COR-L47 (cell line): ENCODE measurements at regions not wholly inside any gene's neighbourhood (a gene's known extent, or its start where the extent isn't known, plus 50 kb on each side); places are given as distances from the start of the nearest gene placed in this dataset.

Source experiments
- DNase-seq: peaks from one replicate; lab custom pipeline; 2025; lab: John Stamatoyannopoulos, UW

GRCh38 chr5:118044169-118044568 lies 944.2 kb downstream of the DTWD2 start:
- DNase-seq: no peak

- DNase-seq: no peak
Observed at GRCh38 chr5:118043531-118043930, 944.8 kb downstream of the DTWD2 start.

DNA sequence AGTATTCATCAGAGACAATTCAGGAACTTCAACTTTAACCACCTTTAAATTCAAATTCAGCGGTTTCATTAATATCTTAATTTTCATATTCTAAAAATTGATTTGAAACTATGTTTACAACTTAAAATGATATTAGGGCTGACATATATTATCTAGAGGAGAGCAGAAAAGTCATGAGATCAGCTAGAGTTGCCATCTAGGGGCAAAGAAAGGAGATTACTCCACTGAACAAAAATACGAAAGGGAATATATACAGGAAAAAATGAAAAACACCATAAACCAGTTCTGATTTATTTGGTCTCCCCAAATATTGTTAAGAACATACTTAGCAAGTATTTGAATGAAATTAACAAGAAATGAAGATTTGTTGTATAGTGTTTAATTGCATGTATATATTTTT lies 946.3 kb downstream of the DTWD2 start:
- DNase-seq: no peak

DNA sequence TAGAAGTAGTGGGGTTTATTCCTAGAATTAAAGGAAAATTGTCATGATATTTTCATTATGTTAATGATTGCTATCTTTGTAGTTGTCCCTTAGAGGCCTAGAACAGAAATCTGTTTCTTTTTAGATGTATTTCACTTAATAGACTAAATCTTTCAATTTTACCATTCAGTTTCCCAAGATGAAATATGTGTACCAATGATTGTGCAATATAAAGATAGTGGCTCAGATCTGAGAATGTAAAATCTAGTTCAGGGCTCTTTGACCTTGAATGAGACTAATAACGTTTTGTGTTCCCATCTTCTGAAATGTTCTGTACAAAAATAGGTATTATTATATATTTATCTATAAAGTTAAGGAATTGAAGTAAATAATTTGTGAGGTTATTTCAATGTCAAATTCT lies 947.9 kb downstream of the DTWD2 start:
- DNase-seq: no peak

DNA sequence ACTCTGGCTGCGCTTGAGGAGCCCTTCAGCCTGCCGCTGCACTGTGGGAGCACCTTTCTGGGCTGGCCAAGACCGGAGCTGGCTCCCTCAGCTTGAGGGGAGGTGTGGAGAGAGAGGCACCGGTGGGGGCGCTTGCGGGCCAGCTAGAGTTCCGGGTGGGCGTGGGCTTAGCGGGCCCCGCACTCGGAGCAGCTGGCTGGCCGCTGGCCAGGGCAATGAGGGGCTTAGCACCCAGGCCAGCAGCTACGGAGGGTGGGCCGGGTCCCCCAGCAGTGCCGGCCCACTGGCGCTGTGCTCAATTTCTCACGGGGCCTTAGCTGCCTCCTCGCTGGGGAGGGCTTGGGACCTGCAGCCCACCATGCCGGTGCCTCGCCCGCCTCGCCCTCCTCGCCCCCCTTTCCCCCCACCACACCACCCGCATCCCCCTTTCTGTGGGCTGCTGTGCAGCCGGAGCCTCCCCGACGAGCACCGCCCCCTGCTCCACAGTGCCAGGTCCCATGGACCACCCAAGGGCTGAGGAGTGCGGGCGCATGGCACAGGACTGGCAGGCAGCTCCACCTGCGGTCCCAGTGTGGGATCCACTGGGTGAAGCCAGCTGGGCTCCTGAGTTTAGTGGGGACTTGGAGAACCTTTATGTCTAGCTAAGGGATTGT lies 954.5 kb downstream of the DTWD2 start:
- no peak for DNase-seq

DNA sequence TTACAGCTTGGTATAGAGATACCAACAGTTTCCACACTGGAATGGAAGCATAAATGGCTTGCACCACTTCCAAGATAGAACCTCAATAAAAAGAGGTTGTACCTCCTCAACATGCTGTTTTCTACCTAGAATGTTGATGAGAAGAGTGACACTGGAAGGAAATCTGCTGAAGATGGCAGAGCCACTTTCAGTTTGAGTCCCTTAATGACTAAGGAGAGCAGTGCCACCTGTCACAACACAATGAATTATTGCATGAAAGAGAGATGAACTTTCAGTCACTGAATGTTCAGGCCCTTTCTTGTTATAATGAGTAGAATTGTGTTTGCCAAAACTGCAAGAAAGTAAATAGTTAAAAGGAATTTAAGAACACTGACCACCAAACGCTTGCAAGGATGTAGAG lies 958.5 kb downstream of the DTWD2 start:
- DNase-seq: no peak

- DNase-seq: no peak
Observed at GRCh38 chr5:118022062-118022461, 966.3 kb downstream of the DTWD2 start.

DNA sequence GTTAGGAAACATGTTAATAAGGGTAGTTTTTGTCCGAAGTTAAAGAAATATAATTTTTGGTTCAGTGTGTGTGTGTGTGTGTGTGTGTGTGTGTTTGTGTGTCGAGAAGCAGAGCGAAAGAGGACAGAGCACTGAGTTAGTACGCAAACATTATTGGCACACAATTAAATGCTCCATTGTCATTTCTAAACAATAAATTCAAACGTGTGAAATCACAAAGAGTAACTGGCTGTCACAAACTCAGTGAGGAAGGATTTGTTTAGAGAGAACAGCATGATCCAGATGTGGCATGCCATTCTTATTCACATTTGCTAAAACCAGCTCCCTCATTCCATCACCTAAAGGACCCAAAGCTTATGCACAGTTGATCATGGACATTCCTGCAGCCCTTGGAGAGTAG lies 970.8 kb downstream of the DTWD2 start:
- no peak for DNase-seq

DNA sequence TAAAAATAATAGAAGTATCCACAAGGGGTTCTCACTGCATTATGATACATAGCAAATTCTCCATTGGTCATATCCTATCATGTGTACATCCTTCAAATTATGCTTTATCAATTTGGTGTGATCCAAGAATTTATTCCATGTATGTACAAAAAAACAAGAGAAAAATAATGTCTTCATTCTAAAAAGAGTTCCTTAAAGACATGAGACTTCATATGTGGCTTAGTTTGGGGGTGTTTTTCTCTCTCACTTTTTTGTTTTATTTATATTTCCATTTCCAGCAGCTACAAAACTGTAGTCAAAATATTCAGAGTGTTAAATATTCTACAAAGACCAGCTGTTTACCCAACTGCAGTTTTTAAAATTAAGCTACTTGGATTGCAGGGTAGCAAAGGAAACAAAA lies 972.0 kb downstream of the DTWD2 start:
- no peak for DNase-seq

DNA sequence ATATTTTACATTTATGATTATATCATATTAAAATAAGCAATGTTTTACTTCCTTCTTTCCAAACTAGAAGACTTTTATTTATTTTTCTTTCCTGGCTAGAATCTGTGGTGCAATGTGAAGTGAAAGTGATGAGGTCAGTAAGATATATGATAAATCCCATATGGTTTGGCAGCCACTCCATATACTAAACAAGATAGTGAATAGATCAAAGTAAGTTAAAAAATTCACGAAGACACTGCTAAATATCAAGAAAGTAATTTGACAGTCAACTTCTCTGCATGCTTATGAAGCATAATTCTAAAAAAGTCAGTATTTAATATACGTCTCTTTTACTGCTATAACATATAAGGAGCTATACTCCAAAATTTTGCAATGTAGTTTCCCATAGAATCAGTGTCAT lies 972.8 kb downstream of the DTWD2 start:
- no peak for DNase-seq

DNA sequence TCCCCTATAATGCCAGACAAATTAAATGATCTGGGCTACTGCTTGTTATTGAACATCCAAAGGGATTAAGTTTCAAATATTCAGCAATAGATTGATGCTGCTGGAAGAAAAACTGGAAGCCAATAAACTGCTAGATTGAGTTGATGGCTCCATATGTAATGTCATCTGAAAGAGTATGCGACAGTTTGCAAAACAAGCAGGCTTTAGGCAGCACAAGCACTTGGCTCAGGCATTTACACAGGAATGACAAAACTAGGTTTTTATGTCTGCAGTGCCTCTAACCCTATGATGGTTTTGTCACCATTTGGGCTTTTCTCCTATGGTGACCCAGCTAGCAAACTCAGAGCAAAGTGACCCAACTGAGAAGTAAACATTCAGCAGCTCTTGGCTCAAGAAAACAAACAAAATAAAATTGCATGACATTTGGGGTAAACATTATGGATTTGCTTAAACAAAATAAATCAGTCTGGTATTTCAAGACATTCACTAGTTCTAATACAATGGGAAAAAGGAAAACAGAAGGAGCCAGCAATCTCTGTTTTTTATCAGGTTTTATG lies 978.5 kb downstream of the DTWD2 start:
- DNase-seq: no peak

GRCh38 chr5:118008779-118009178 lies 979.6 kb downstream of the DTWD2 start:
- DNase-seq: no peak

DNA sequence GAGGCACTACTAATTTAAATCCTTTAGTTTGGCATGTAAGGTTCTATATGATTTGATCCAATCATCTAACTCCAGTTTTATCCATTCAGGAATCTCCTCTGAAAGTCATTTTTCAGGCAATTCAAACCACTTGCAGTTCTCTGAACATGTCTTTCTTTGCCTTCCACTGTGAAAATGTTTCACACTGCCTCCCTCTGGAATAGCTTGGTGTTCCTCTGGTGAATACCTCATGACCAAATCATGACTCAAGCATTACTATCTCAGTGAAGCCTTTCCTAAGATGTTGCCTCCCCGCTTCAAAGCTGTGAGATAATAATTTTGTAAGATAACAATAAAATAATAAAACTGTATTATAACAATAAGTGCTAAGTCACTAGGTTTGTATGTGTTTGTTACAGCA lies 981.1 kb downstream of the DTWD2 start:
- no peak for DNase-seq

GRCh38 chr5:118006219-118006618 lies 982.1 kb downstream of the DTWD2 start:
- DNase-seq: no peak

GRCh38 chr5:117999939-118000549 lies 988.3 kb downstream of the DTWD2 start:
- DNase-seq: no peak

DNA sequence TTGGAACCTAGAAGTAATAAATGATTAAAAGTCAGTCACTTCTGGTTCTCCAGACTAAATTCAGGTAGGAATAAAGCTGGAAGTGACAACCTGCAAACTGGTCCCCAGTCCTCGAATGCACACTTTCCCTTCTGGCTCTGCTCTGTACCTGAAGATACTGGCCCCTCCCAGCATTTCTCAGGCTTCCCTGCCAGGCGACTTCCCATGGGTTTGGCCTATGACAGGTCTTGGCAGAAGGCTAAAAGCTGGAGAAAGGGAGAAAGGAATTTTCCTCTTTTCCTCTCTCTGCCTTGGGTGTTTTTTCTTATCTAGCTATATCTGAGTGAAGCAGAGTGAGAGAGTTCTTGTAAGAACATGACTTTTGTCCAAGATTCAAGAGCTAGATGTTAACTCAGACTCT lies 1005.7 kb downstream of the DTWD2 start:
- DNase-seq: no peak

DNA sequence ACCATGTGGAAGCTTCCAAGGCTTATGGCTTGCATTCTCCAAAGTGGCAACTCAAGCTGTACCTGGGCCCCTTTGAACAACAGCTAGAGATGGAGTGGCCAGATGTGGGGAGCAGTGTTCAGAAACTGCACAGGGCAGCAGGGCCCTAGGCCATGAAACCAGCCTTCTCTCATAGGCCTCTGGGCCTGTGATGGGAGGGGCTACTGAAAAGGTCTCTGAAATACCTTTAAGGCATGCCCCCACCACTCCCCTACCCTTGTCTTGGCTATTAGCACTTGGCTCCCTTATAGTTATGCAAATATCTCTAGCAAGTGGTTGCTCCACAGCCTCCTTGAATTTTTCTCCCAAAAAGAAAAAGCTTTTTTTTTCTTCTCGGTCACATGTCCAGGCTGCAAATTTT lies 1014.6 kb downstream of the DTWD2 start:
- DNase-seq: no peak

DNA sequence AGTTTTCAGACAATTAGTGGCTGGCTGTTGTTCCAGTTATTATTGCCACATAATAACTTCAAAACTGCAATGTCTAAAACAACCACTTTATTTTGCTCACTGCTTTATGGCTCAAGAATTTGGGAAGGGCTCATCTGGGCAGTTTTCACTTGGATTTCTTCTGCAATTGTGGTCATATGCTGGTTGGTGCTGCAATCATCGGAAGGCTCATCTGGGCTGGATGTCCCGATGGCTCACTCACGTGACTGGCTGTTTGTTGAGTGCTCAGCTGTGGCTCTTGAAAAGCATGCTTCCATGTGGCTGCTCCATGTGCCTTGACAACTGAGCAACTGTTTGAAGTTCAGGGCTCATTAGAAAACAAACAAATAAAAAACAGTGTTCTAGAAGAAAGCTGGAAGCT lies 1032.5 kb downstream of the DTWD2 start:
- DNase-seq: no peak

- no peak for DNase-seq
Observed at GRCh38 chr5:117954331-117954730, 1034.0 kb downstream of the DTWD2 start.

- no peak for DNase-seq
Observed at GRCh38 chr5:117953272-117953671, 1035.1 kb downstream of the DTWD2 start.

GRCh38 chr5:117947836-117948235 lies 1040.5 kb downstream of the DTWD2 start:
- no peak for DNase-seq

DNA sequence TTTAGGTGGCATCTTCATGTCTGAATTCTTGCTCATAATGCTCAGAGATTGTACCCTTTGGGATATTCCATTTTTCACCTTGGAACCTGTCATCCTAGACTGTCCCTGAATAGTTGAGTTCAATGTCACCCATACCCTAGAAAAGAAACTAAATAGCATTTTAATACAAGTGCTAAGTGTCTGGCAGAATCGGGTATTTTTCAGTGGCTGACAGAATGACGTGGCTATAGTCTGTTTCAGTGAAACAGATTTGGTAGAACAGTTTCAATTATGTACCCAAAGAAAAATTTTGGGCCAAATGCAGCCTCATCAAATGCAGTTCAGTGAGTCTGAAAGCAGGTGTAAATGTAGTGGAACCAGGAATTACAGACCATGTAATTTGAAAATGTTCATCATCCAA lies 1041.2 kb downstream of the DTWD2 start:
- DNase-seq: no peak

DNA sequence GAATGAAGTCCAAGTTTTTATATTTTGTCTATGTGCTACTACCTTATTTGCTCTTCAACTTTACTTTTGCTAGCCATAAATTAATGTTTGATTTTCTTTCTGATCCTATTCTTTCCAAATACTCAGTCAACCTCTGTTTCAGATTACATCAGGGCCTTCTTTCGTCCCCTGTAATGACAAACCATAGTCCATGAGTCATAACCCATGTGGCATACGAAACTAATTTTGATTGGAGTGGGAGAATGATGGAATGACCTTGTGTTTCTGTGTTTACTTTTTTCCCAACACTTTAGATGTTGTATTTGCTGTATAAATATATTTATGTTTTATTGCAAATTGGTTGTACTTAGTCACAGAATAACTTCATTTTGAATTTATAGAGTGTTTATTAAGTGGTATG lies 1043.1 kb downstream of the DTWD2 start:
- DNase-seq: no peak

- no peak for DNase-seq
Observed at GRCh38 chr5:117943541-117943940, 1044.8 kb downstream of the DTWD2 start.
